ENCODE measurements at regions not wholly inside any gene's neighbourhood (a gene's known extent, or its start where the extent isn't known, plus 50 kb on each side); places are given as distances from the start of the nearest gene placed in this dataset.

DNA sequence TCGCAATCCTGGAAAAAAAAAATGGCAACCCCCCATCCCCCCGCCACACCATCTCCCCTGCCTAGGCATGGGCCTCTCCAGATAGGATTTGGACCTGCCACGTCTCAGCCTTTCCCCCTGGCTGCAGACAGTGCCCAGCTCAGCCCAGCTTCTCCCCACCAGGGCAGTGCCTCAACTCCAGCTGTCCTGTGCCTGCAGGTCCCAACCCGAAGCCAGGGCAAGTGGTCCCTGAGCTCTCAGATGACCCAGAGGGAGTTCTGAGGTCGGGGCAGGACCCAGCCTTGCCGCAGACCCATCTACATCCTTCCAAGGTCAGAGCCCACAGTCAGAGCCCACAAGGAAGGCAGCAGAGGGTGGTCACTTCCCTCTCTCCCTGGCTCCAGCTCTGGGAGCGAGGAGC is 86.7 kb upstream of the POU3F1 start:
- Mint-ChIP-seq H3K36me3 (ENCODE audit: low read depth) (no peaks in the 10 kb centered on the region), H3K4me3 (no peak overlapping the region), H3K4me1 (no peaks in the 10 kb centered on the region), H3K9me3 (no peaks in the 10 kb centered on the region), H3K27me3 (peaks cover 43% of the 10 kb centered on the region), H3K27ac (no peak overlapping the region)
- intact Hi-C loops (cut with micrococcal nuclease), result no loop called here
- no peak for DNase-seq
- ChIA-PET CTCF (interaction anchor here (1.0 to 1.4 kb wide), 2 partner anchors 19 to 61 kb away, joined by 3 read pairs; no protein-coding TSS in a partner anchor), POLR2A (no interaction called here)
- ATAC-seq (ENCODE audit: low read depth), result no peak
- TF ChIP-seq, protein P1, sequence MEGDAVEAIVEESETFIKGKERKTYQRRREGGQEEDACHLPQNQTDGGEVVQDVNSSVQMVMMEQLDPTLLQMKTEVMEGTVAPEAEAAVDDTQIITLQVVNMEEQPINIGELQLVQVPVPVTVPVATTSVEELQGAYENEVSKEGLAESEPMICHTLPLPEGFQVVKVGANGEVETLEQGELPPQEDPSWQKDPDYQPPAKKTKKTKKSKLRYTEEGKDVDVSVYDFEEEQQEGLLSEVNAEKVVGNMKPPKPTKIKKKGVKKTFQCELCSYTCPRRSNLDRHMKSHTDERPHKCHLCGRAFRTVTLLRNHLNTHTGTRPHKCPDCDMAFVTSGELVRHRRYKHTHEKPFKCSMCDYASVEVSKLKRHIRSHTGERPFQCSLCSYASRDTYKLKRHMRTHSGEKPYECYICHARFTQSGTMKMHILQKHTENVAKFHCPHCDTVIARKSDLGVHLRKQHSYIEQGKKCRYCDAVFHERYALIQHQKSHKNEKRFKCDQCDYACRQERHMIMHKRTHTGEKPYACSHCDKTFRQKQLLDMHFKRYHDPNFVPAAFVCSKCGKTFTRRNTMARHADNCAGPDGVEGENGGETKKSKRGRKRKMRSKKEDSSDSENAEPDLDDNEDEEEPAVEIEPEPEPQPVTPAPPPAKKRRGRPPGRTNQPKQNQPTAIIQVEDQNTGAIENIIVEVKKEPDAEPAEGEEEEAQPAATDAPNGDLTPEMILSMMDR (IDR thresholded peaks at IDR 0.05), result no peak

- intact Hi-C loops (cut with micrococcal nuclease), result no loop called here
- peaks cover 43% of the 10 kb centered on the region for H3K27me3 Mint-ChIP-seq
- ChIA-PET POLR2A (interaction anchor here (0.5 kb wide), 1 partner anchor 328 kb away, joined by 3 read pairs; no protein-coding TSS in a partner anchor), CTCF (interaction anchor here (1.0 to 1.4 kb wide), 2 partner anchors 20 to 60 kb away, joined by 3 read pairs; no protein-coding TSS in a partner anchor)
- TF ChIP-seq, protein P1 (IDR thresholded peaks at IDR 0.05), result no peak
- no peak overlapping the region for H3K27ac Mint-ChIP-seq
- no peak overlapping the region for H3K4me3 Mint-ChIP-seq
- ATAC-seq (ENCODE audit: low read depth) (no peak), DNase-seq (no peak)
- H3K4me1 Mint-ChIP-seq, result no peaks in the 10 kb centered on the region
- no peaks in the 10 kb centered on the region for H3K9me3 Mint-ChIP-seq
- H3K36me3 Mint-ChIP-seq (ENCODE audit: low read depth), result no peaks in the 10 kb centered on the region
These were observed 86.1 kb upstream of the POU3F1 start for GRCh38 chr1:38132681-38133080.

DNA sequence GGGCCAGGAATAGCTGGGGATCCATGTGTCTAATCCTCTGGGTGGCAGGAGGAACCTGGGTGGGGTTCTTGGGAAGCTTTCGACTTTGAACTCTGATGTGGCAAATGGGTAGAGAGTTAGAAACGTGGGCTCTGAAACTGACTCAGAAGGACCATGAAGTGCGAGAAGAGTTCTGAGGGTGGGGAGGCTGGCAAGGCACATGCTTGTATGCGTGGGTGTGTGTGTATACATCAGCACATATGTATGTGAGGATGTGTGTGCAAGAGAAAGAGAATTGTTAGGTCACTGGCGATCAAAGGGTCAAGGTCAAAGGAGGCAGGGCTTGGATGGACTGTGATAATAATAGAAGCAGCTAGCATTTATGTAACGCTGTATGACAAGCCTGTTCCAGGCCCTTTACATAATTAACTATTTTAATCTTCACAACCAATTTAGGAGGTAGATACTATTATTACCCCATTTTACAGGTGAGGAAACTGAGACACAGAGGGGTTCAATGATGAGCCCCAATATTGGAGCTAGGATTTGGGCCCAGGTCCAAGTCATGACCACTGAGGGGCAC is 84.5 kb upstream of the POU3F1 start:
- no peak for DNase-seq
- Mint-ChIP-seq H3K4me1 (no peaks in the 10 kb centered on the region), H3K27ac (no peak overlapping the region), H3K4me3 (no peak overlapping the region), H3K36me3 (ENCODE audit: low read depth) (no peaks in the 10 kb centered on the region), H3K27me3 (peaks cover 29% of the 10 kb centered on the region), H3K9me3 (no peaks in the 10 kb centered on the region)
- ATAC-seq (ENCODE audit: low read depth), result no peak
- intact Hi-C loops (cut with micrococcal nuclease), result no loop called here
- POLR2A ChIA-PET, result interaction anchor here (0.6 kb wide), 1 partner anchor 446 kb away, joined by 5 read pairs; no protein-coding TSS in a partner anchor
- CTCF ChIA-PET, result no interaction called here
- TF ChIP-seq, protein P1 (IDR thresholded peaks at IDR 0.05), result no peak

- TF ChIP-seq, protein P1 (IDR thresholded peaks at IDR 0.05), result no peak
- Mint-ChIP-seq H3K9me3 (no peaks in the 10 kb centered on the region), H3K4me1 (no peaks in the 10 kb centered on the region), H3K27me3 (peaks cover 22% of the 10 kb centered on the region), H3K4me3 (no peak overlapping the region), H3K27ac (no peak overlapping the region), H3K36me3 (ENCODE audit: low read depth) (no peaks in the 10 kb centered on the region)
- POLR2A ChIA-PET, result no interaction called here
- intact Hi-C loops (cut with micrococcal nuclease), result no loop called here
- DNase-seq (no peak), ATAC-seq (ENCODE audit: low read depth) (no peak)
- CTCF ChIA-PET, result interaction anchor here (1.0 kb wide), 1 partner anchor 686 kb away, joined by 3 read pairs; no protein-coding TSS in a partner anchor
These were observed 83.4 kb upstream of the POU3F1 start for GRCh38 chr1:38129971-38130370.

- Mint-ChIP-seq H3K4me1 (no peaks in the 10 kb centered on the region), H3K27me3 (peaks cover 19% of the 10 kb centered on the region), H3K4me3 (no peak overlapping the region), H3K36me3 (ENCODE audit: low read depth) (no peaks in the 10 kb centered on the region), H3K9me3 (no peaks in the 10 kb centered on the region), H3K27ac (no peak overlapping the region)
- ChIA-PET POLR2A (no interaction called here), CTCF (interaction anchor here (1.0 kb wide), 1 partner anchor 686 kb away, joined by 3 read pairs; no protein-coding TSS in a partner anchor)
- TF ChIP-seq, protein P1 (IDR thresholded peaks at IDR 0.05), result no peak
- no peak for DNase-seq
- no peak for ATAC-seq (ENCODE audit: low read depth)
- intact Hi-C loops (cut with micrococcal nuclease), result no loop called here
These were observed 82.9 kb upstream of the POU3F1 start for GRCh38 chr1:38129473-38129872.

Data from activated B cell treated with CpG ODN at 0.5 μM for 24 hours (primary cell).